Mucosa of rectum (tissue), 2 donors: ENCODE measurements at regions not wholly inside any gene's neighbourhood (a gene's known extent, or its start where the extent isn't known, plus 50 kb on each side); places are given as distances from the start of the nearest gene placed in this dataset.
A peak's percentile ranks its signal among the peaks of the same experiment; 100 is the strongest.

Source experiments
- H3K27ac ChIP-seq, 2 donors: one replicate each; pipeline ENCODE4 v1.7.0; 2013; ENCODE audit warnings: inconsistent platforms in 2 of 2, low read depth in 2 of 2, low read length in 2 of 2
- H3K27me3 ChIP-seq, 2 donors: one replicate each; pipeline ENCODE4 v1.7.0; 2013; ENCODE audit warnings: low read length in 2 of 2; ENCODE audit not compliant: control insufficient read depth in 2 of 2, insufficient read depth in 2 of 2
- H3K36me3 ChIP-seq, 2 donors: one replicate each; pipeline ENCODE4 v1.7.0; 2013; ENCODE audit warnings: low read length in 2 of 2; ENCODE audit not compliant: control insufficient read depth in 2 of 2, insufficient read depth in 2 of 2
- H3K4me1 ChIP-seq, 2 donors: one replicate each; pipeline ENCODE4 v1.7.0; 2013; ENCODE audit warnings: low read length in 2 of 2, mild to moderate bottlenecking in 1 of 2; ENCODE audit not compliant: control insufficient read depth in 2 of 2, insufficient read depth in 2 of 2
- H3K4me3 ChIP-seq, 2 donors: one replicate each; pipeline ENCODE4 v1.7.0; 2013; ENCODE audit warnings: low read length in 2 of 2
- H3K9ac ChIP-seq, 2 donors: one replicate each; pipeline ENCODE4 v1.7.0; 2013; ENCODE audit warnings: low read length in 2 of 2, low read depth in 1 of 2, mild to moderate bottlenecking in 1 of 2
- H3K9me3 ChIP-seq, 2 donors: one replicate each; pipeline ENCODE4 v1.7.0; 2013; ENCODE audit warnings: low read length in 2 of 2; ENCODE audit not compliant: control insufficient read depth in 2 of 2
- donor health status: healthy.
- donor health status: Normal muscosa, but diverticular disease.

DNA sequence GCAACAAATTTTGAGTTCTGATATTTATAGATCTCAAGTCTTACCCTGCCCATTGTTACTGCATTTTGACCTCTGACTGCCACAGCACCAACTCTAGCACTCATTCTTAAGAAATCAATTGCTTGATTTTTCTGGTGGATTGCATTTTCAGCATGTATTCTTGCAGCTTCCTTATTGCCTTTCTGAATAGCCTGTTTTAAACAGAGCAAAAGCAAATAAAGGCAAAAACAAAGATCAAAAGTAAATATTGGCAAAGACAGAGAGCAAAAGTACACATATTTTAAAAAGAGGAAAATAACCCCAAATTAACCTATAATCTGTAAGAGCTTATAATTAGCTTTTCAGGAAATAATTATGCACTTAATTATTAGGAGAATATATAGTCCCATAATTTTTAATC lies 129.4 kb upstream of the TENT5D start:
- H3K4me3 ChIP-seq, result no peak overlapping the region
- no peaks in the 10 kb centered on the region for H3K4me1 ChIP-seq
- no peaks in the 10 kb centered on the region for H3K36me3 ChIP-seq
- H3K9me3 ChIP-seq, result no peaks in the 10 kb centered on the region
- no peak overlapping the region for H3K27ac ChIP-seq
- H3K9ac ChIP-seq, result no peak overlapping the region
- no peaks in the 10 kb centered on the region for H3K27me3 ChIP-seq

DNA sequence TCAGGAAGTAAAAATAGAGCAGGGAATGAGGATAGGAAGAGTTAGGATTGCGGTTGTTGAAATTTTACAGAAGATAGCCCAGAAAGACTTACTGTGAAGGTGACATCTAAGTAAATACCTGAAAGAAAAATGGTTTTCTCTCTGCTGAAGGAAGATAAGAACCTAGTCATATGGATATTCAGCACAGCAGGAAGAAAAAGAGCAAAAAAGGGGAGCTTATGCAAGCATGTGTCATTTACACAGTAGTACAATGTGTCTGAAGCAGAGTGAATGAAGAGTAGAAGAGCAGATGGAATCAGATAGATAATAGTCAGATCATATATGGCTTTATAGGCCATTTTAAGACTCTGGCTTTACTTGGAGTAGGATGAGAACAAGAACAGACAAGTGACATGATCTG lies 126.9 kb upstream of the TENT5D start:
- H3K9me3 ChIP-seq, result no peaks in the 10 kb centered on the region
- H3K27me3 ChIP-seq, result no peaks in the 10 kb centered on the region
- H3K36me3 ChIP-seq, result no peaks in the 10 kb centered on the region
- no peak overlapping the region for H3K9ac ChIP-seq
- no peak overlapping the region for H3K27ac ChIP-seq
- H3K4me3 ChIP-seq, result no peak overlapping the region
- H3K4me1 ChIP-seq, result no peaks in the 10 kb centered on the region

DNA sequence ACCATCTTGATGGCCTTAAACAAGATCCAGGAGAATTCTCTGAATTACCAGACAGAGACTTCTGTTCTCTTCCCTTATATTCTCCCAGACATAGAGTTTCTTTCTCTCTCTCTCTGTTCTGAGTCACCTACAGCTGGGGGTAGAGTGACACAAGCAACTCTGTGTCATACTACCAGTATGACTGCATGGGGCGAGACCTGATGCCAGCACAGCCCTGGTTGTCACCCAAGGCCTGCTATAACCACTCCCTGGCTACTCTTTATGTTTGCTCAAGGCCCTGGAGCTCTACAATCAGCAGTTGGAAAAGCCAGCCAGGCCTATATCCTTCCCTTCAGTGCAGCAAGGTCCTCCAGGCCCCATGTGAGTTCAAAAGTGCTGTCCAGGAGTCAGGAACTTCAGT lies 114.2 kb upstream of the TENT5D start:
- H3K36me3 ChIP-seq, result no peaks in the 10 kb centered on the region
- no peaks in the 10 kb centered on the region for H3K4me1 ChIP-seq
- H3K27ac ChIP-seq, result no peak overlapping the region
- no peaks in the 10 kb centered on the region for H3K27me3 ChIP-seq
- H3K9ac ChIP-seq, result no peak overlapping the region
- H3K4me3 ChIP-seq, result no peak overlapping the region
- H3K9me3 ChIP-seq, result no peaks in the 10 kb centered on the region

DNA sequence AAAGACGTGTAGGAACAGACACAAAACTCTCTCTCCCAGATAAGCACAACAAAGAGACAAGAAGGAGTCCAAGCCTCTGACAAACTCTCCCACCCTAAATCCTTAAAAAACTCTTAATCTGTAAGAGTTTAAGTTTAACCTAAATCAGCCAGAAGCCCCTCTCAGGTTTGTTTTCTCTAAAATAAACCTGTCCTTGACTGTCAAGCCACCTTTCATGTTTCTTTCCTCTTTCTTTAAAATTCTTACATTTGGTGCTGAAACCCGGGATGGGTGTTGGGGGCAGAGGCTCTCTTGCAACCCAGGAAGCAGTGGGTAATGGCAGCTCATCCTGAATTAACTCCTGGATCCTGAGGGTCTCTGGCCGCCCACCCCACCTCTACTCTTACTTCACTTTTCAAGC lies 107.8 kb upstream of the TENT5D start:
- Histone ChIP-seq H3K36me3 (no peaks in the 10 kb centered on the region), H3K4me3 (no peak overlapping the region), H3K27me3 (peaks cover 0 to 3% of the 10 kb centered on the region in 2 donors), H3K27ac (no peak overlapping the region), H3K9ac (no peak overlapping the region), H3K9me3 (no peaks in the 10 kb centered on the region), H3K4me1 (no peaks in the 10 kb centered on the region)

DNA sequence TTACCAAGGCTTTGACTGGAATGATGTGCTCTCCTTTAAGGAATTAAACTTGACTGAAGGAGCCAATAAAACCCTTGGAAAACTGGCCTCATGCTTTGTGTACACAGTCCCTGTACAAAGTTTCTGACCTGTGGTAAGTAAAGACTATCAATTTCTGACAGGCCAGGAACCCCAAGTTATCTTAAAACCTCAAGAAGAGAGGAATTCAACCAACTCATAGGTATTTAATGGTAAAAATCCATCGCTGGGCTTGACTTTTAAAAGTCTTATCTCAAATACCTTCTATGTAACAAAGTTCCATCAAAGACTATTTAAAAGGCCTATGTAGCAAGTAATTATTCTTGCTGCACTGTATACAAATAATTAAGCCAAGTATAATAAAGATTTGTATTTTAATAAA lies 103.7 kb upstream of the TENT5D start:
- Histone ChIP-seq H3K4me1 (no peaks in the 10 kb centered on the region), H3K27me3 (peaks cover 0 to 3% of the 10 kb centered on the region in 2 donors), H3K27ac (no peak overlapping the region), H3K9ac (no peak overlapping the region), H3K36me3 (no peaks in the 10 kb centered on the region), H3K4me3 (no peak overlapping the region), H3K9me3 (no peaks in the 10 kb centered on the region)

DNA sequence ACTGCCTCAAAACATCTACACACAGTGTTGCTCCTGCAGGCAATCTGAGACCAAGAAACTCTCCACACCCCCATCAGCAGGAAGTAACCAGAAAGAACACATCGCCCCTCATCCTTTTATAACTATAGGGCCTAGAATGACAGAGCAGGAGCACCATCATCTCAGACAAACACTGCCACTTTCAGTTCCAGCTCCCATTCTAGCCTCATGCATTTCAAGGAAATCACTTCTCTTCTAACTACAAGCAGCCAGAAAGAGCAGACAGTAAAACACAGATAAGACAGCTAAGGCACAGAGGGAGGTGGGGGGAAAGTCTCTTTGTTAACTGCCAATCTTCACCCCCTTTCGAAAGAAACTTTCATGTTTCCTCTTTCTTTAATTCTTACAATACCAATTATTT lies 102.6 kb upstream of the TENT5D start:
- H3K4me1 ChIP-seq, result no peaks in the 10 kb centered on the region
- no peaks in the 10 kb centered on the region for H3K36me3 ChIP-seq
- H3K27ac ChIP-seq, result no peak overlapping the region
- peaks cover 0 to 3% of the 10 kb centered on the region in 2 donors for H3K27me3 ChIP-seq
- no peak overlapping the region for H3K9ac ChIP-seq
- no peaks in the 10 kb centered on the region for H3K9me3 ChIP-seq
- H3K4me3 ChIP-seq, result no peak overlapping the region

DNA sequence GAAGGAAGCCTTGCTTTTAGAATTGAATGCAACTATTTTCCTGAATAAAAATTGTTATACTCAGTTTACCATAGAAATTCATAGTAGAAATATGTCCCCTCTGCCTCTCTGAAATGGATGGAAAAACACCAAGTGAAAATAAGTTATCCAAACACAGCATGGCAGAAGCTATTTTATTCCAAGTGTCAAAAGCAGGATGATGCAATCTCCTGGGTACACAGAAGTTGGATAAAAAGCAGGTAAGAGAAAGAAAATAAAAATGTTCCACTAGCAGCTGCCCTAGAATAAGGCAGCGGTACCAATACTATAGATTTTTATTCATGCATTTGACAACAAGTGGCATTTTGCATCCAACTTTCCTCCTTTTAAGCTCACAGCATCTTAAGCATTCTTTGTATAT lies 89.0 kb upstream of the TENT5D start:
- Histone ChIP-seq H3K9me3 (no peaks in the 10 kb centered on the region), H3K27ac (no peak overlapping the region), H3K9ac (no peak overlapping the region), H3K27me3 (no peaks in the 10 kb centered on the region), H3K4me1 (no peaks in the 10 kb centered on the region), H3K4me3 (no peak overlapping the region), H3K36me3 (no peaks in the 10 kb centered on the region)

DNA sequence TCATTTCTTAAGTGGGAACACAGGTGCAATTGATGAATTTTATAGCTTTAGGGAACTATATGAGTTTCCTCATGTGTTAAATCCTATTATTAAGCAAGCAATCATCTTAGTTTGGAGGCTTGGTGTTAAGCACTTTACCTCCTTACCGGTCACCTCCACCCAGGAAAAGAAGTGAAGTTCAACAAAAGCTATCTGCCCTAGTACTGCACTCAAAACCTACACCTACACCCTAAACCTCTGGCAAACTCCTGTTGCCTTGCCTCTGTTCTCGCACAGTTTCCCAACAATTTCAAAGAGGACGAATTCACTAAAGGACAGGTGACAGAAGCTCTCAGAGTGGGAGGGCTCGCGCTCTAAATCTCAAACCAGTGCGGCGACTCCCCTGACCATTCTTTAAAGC lies 85.7 kb upstream of the TENT5D start:
- Histone ChIP-seq H3K27me3 (no peaks in the 10 kb centered on the region), H3K4me1 (no peaks in the 10 kb centered on the region), H3K9ac (peak overlapping the region in 1 of 2 donors; percentile 33), H3K36me3 (no peaks in the 10 kb centered on the region), H3K9me3 (no peaks in the 10 kb centered on the region), H3K4me3 (peak overlapping the region; percentile 41 to 69), H3K27ac (no peak overlapping the region)

DNA sequence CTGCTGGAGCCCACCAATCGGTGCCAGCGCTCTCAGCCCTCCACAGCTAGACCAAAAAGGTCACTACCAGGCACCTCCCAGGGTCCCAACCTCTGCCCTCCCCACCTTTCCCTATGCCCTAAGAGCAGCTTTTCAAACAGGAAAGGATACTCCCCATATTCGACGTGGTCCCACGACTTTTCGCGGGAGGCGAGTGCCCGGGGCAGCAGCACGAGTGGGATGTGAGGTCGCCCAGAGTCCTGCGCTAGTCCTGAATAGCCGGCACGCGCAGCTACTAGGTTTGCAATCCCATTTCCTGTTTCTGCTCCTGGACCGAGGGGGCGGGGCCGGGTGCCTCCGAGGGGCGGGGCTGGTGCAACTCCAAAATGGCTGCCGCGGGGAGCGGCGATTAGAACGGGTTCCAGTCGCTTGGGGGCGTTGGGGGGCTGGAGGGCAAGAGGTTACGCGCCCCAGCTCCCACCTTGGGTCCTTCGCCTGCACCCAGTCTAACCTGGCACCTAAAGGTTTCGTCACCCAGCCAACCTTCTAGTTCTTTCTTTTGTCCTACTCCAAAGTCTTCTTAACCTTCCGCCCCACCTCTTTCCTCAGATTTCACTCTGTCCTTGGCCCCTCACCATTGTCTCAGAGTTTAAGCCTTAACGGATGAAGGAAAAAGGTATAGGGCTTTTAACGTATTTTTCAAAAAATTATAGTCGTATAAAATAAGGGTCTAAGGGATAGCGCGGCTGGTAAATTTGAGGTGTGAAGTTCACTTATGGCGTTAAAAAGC lies 85.0 kb upstream of the TENT5D start:
- no peaks in the 10 kb centered on the region for H3K36me3 ChIP-seq
- no peaks in the 10 kb centered on the region for H3K9me3 ChIP-seq
- no peaks in the 10 kb centered on the region for H3K4me1 ChIP-seq
- no peak overlapping the region for H3K27ac ChIP-seq
- no peaks in the 10 kb centered on the region for H3K27me3 ChIP-seq
- peak overlapping the region; percentile 17 to 33 for H3K9ac ChIP-seq
- H3K4me3 ChIP-seq, result peak overlapping the region; percentile 41 to 69

DNA sequence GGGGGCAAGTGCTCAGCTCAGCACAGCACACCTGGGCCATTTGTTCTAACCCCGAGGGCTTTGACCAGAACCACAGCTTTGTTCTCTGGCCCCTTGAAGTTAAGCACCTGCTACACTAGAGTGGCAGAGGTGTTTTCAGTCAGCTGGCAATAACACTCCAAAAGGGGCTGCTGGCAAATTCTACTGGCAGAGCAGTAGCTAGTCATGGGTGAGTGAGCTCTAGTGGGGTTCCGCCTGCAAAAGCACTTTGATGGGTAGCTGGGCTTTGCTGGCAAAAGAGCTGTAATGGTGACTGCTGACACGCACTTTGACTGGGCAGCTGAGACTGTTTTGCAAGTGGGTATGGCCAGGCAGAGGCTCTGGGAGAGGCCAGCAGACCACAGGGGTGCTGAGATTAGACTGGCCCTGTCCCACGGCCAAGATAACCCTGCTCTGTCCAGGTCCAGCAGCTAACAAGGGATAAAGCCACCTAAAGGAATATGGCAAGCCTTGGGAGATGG lies 65.2 kb upstream of the TENT5D start:
- H3K27ac ChIP-seq, result no peak overlapping the region
- no peak overlapping the region for H3K9ac ChIP-seq
- no peaks in the 10 kb centered on the region for H3K4me1 ChIP-seq
- no peaks in the 10 kb centered on the region for H3K9me3 ChIP-seq
- no peaks in the 10 kb centered on the region for H3K27me3 ChIP-seq
- no peak overlapping the region for H3K4me3 ChIP-seq
- no peaks in the 10 kb centered on the region for H3K36me3 ChIP-seq
